HG03342 (cell line): ENCODE measurements at regions not wholly inside any gene's neighbourhood (a gene's known extent, or its start where the extent isn't known, plus 50 kb on each side); places are given as distances from the start of the nearest gene placed in this dataset.
"Not testable (repeated sequence)": the region's sequence is repeated elsewhere in the genome, so short reads cannot be mapped to it uniquely, and the experiment has no call there.

ENCODE experiments used
- ATAC-seq: cut with Tn5 transposase; IDR thresholded peaks from one replicate; pipeline ENCODE4 v1.9.1; 2021; ENCODE audit warnings: mild to moderate bottlenecking, moderate library complexity; ENCODE audit not compliant: unreplicated experiment

- no peak for ATAC-seq
These were observed 211.7 kb downstream of the LRRC70 start for GRCh38 chr5:62790348-62790747.

- ATAC-seq = no peak
These were observed 207.5 kb downstream of the LRRC70 start for GRCh38 chr5:62786099-62786498.

- ATAC-seq = no peak
These were observed 207.0 kb downstream of the LRRC70 start for GRCh38 chr5:62785588-62785987.

GRCh38 chr5:62783374-62784057 lies 204.9 kb downstream of the LRRC70 start:
- ATAC-seq = no peak

GRCh38 chr5:62780888-62781287 lies 202.3 kb downstream of the LRRC70 start:
- no peak for ATAC-seq

- no peak for ATAC-seq
These were observed 201.6 kb downstream of the LRRC70 start for GRCh38 chr5:62780230-62780629.

GRCh38 chr5:62779010-62779422 lies 200.4 kb downstream of the LRRC70 start:
- ATAC-seq = peak; percentile 54

GRCh38 chr5:62778316-62779009 lies 199.8 kb downstream of the LRRC70 start:
- peak; percentile 10 for ATAC-seq

GRCh38 chr5:62777081-62777480 lies 198.5 kb downstream of the LRRC70 start:
- not testable (repeated sequence) for ATAC-seq

- ATAC-seq = not testable (repeated sequence)
These were observed 198.0 kb downstream of the LRRC70 start for GRCh38 chr5:62776592-62776991.

- no peak for ATAC-seq
These were observed 194.8 kb downstream of the LRRC70 start for GRCh38 chr5:62773460-62773859.

- no peak for ATAC-seq
These were observed 192.7 kb downstream of the LRRC70 start for GRCh38 chr5:62771341-62771740.

- ATAC-seq = no peak
These were observed 189.0 kb downstream of the LRRC70 start for GRCh38 chr5:62767650-62768049.

- no peak for ATAC-seq
These were observed 188.5 kb downstream of the LRRC70 start for GRCh38 chr5:62767077-62767476.

- peak; percentile 59 for ATAC-seq
These were observed 183.9 kb downstream of the LRRC70 start for GRCh38 chr5:62762503-62762902.

GRCh38 chr5:62757686-62758085 lies 179.1 kb downstream of the LRRC70 start:
- ATAC-seq = not testable (repeated sequence)

- not testable (repeated sequence) for ATAC-seq
These were observed 174.4 kb downstream of the LRRC70 start for GRCh38 chr5:62752998-62753367.

- ATAC-seq = not testable (repeated sequence)
These were observed 173.7 kb downstream of the LRRC70 start for GRCh38 chr5:62752056-62752997.

- no peak for ATAC-seq
These were observed 163.6 kb downstream of the LRRC70 start for GRCh38 chr5:62742207-62742606.

GRCh38 chr5:62741761-62742160 lies 163.1 kb downstream of the LRRC70 start:
- ATAC-seq = no peak

- ATAC-seq = no peak
These were observed 159.1 kb downstream of the LRRC70 start for GRCh38 chr5:62737766-62738165.
